H7 (cell line): ENCODE measurements at regions not wholly inside any gene's neighbourhood (a gene's known extent, or its start where the extent isn't known, plus 50 kb on each side); places are given as distances from the start of the nearest gene placed in this dataset.
A peak's percentile ranks its signal among the peaks of the same experiment; 100 is the strongest.

ENCODE experiments used
- DNase-seq: peaks from one replicate; pipeline ENCODE4 v3.0.0; 2012
- H3K27me3 ChIP-seq: 2 replicates; pipeline ENCODE4 v1.6.0; 2011; ENCODE audit warnings: mild to moderate bottlenecking, low read length; ENCODE audit not compliant: control insufficient read depth, insufficient read depth
- H3K36me3 ChIP-seq: replicated peaks from 2 replicates; pipeline ENCODE4 v1.5.1; 2011; ENCODE audit warnings: low read length; ENCODE audit not compliant: control insufficient read depth, insufficient read depth
- H3K4me3 ChIP-seq: 2 replicates; pipeline ENCODE4 v1.5.1; 2011; ENCODE audit warnings: low read depth, mild to moderate bottlenecking, control low read depth, low read length, moderate library complexity; ENCODE audit not compliant: insufficient read depth

DNA sequence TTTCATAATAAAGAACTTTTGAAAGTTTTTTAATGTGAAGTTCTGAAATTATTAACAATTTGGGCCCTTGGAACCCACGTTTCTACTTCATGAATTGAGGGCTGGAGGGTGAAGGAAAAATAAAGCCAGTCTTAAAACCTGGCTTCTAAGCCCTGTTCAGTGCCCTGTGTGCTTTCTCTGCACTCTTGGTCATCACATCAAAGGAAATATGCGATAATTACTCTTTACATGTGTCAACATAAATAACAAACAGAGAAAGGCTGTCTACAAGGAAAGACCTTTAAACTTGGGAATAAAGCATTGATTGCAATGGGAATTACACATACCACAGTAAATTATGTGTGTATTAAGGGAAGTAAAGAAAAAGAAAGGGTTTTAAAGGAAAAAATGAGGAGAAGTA is 150.7 kb upstream of the KLF7 start:
- Histone ChIP-seq H3K4me3 (no peak overlapping the region), H3K27me3 (no peaks in the 10 kb centered on the region), H3K36me3 (no peaks in the 10 kb centered on the region)
- no peak for DNase-seq

DNA sequence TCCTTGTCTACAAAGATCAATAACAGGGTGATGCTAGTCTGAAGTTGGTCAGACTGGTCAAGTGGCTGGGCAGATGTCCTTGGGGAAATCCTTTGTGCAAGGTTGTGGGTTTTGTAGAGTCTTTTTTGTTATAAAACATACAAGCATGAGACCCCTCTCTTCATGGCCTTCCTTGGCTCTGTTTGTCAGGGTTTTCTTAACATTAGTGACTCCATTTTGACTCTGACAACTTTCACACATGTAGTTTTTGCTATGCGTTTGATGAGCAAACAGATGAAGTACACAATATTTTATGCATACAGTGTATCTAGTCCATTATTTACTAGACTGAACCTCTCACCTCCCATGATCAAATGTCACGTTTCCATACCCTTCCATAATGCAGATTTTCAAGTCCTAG is 151.2 kb upstream of the KLF7 start:
- Histone ChIP-seq H3K4me3 (no peak overlapping the region), H3K27me3 (no peaks in the 10 kb centered on the region), H3K36me3 (no peaks in the 10 kb centered on the region)
- no peak for DNase-seq

DNA sequence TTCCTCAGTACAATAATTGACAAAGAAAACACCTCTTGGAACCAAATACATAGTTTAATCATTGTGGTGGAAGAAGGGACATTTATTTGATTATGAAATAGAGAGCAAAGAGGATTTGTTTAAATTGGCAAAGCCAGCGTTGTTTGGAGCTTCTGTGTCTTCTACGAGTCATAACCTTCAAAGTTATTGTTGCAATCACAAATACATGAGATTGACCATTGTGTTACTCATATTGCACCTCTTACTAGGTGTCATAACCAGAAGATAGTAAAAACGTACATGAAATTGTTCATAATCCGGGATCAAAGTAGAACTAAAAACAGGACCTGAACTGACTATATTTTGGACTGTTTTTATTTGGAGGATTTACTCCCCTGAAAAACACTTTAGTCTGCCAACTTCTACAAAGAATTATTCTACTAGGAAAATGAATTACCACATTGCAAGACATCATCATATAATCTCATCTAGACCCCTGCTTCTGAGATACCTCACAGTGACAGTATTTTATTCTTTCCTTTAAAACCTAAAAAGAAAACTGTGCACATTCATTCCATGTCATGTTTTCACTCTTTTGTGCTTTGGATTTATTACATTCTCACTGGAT is 151.7 kb upstream of the KLF7 start:
- Histone ChIP-seq H3K4me3 (no peak overlapping the region), H3K36me3 (no peaks in the 10 kb centered on the region), H3K27me3 (no peaks in the 10 kb centered on the region)
- DNase-seq = no peak

DNA sequence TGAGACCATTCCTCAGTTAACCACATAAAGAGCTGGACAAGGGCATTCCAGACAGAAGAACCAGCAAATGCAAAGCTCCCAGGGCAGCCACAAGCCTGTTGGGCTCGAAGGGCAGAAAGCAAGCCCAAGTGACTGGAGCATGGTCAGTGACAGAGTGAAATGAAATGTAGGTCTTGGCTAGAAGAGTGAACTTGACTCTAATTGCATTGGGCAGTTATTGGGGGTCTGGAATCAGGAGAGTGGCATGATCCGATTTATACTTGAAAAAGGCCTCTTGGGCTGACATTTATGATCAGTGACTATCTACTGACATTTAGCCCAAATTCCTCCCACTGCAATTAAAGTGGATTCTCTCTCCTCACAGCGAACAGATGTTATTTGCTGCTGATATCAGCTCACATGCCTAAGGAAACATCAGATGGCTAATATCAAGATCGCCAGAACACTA is 152.5 kb upstream of the KLF7 start:
- Histone ChIP-seq H3K36me3 (no peaks in the 10 kb centered on the region), H3K27me3 (no peaks in the 10 kb centered on the region), H3K4me3 (no peak overlapping the region)
- no peak for DNase-seq

DNA sequence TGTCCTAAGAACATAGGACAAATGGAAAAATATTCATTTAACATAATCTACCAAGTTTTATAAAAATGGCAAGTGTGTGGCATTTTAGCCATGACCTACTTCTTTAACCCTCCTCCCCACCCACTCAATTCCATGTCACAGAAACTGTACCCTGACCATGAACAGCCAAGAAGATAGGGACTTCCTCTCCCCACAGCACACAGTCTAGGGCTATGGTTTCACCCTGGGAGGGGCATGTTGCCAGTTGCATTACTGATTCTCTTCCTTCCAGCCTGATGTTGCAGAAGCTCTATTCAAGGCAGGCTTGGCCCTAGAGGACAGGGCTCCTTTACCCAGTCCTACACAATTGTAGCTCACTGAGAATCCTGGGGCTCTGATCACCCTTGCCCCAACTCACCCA is 153.6 kb upstream of the KLF7 start:
- no peak overlapping the region for H3K4me3 ChIP-seq
- H3K27me3 ChIP-seq = no peaks in the 10 kb centered on the region
- H3K36me3 ChIP-seq = no peaks in the 10 kb centered on the region
- DNase-seq = no peak

DNA sequence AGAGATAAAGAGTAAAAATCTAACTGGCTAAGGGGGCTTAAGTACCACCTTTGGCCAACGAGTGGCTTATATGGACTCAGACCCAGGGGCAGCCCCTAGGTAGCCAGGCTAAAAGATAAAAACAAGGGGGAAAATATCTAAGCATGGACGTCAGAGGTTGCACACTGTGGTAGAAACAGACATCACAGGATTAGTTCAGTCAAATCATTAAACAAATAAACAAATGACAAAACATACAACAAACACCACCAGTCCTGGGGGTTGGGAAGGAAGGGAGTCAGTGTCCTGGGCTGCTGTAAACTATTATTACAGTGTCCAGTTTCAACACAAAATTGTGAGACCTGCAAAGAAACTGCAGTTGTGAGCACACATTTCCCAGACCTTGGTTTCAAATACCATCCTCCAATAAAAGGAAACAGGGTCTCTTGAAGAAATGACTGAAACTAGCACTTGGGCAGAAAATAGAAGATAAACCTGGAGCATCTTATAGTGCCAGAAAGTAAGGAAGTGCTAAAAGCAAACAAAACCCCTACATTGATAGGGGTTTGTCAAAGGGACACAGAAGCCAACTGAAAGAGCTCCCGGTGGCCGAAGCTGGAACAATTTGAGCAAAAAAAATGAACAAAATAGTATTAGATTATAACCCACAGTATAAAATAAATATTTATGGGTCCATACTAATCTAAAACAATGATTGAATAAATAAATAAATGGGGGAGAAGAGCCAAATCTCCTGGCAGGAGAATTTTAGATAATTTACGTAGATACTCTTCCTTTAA is 154.8 kb upstream of the KLF7 start:
- H3K36me3 ChIP-seq = no peaks in the 10 kb centered on the region
- H3K4me3 ChIP-seq = no peak overlapping the region
- no peak for DNase-seq
- H3K27me3 ChIP-seq = no peaks in the 10 kb centered on the region

DNA sequence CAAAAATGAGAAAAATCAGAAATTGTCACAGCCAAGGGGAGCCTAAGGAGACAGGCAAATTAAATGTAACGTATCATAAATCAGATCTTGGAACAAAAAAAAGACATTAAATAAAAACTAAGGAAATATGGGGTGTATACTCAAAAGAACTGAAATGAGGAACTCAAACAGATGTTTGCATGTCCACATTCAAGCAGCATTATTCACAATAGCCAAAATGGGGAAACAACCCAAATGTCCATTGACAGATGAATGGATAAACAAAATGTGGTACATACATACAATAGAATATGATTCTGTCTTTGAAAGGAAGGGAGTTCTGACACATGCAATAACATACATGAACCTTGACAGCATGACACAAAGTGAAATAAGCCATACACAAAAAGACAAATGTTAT is 155.8 kb upstream of the KLF7 start:
- no peak for DNase-seq
- no peaks in the 10 kb centered on the region for H3K36me3 ChIP-seq
- H3K4me3 ChIP-seq = no peak overlapping the region
- H3K27me3 ChIP-seq = no peaks in the 10 kb centered on the region

DNA sequence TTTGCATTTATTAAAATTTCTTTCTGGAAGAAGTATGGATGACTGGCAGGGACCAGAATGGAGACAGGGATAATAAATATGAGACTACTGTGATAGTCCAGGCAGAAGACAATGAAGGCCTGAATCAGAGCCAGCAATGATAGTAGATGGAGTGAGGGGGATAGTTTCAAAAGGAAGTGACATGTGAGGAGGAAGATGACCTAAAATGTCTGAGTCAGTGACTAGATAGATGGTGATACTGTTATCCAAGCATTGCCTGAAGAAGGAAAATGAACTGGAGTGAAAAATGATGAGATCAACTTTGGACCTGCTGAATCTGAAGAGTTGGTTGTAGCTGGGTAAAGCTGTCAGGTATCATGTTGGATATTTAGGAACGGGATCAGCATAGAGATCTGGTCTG is 158.3 kb upstream of the KLF7 start:
- no peaks in the 10 kb centered on the region for H3K36me3 ChIP-seq
- H3K27me3 ChIP-seq = no peaks in the 10 kb centered on the region
- no peak for DNase-seq
- H3K4me3 ChIP-seq = no peak overlapping the region

DNA sequence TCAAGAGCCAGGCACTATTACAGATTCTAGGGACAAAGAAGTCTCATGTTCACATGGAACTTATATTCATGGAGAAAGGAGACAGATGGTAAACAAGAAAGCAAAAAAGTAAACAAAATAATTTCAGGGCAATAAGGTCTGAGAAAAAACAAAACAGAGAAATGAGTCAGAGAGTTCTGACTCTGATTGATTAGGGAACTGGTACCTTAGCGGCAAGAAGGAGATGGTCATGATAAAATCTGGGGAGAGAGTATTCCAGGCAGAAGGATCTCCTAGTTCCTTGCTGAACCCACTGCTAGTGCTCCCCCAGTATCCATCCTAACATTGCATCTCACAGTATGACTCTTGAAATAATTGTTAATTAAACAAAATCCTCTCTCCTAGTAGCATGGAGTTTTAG is 161.8 kb upstream of the KLF7 start:
- Histone ChIP-seq H3K36me3 (no peaks in the 10 kb centered on the region), H3K27me3 (no peaks in the 10 kb centered on the region), H3K4me3 (no peak overlapping the region)
- no peak for DNase-seq

DNA sequence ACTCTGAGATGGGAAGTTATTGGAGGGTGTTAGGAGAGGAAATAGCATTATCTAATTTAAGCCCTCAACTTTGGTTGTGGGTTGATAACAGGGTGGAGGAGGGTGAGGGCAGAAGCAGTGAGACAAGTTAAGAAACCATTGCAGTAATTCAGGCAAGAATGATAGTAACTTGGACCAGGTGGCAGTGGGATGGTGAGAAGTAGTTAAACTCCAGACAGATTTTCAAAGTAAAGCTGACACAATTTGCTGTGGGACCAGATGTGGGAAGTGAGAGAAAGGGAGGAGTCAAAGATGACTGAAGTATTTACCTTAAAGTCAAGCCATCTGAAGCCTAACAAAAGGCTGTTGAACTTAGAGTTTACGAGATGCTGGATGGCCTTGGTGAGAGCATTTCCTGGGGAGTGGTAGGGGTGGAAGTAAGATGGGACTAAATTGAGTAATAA is 163.2 kb upstream of the KLF7 start:
- Histone ChIP-seq H3K27me3 (no peaks in the 10 kb centered on the region), H3K36me3 (no peaks in the 10 kb centered on the region), H3K4me3 (no peak overlapping the region)
- no peak for DNase-seq

DNA sequence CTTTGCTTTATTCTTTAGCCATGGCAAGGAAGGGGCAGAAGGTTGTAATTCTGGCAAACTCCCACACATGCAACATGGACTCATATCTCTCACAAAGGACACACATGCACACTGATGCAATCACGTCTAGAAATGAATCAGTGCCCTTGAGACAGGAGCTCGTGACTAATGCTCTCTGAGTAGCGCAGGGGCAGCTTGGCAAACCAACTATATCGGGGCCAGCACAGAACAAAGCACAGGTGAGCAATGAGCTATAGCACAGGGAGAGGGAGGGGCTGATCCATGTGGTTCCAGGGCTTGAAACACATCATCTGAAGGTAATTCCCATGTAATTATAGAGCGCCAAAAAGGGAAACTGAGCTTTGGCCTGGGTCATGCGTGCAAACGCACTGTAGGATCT is 165.2 kb upstream of the KLF7 start:
- Histone ChIP-seq H3K4me3 (no peak overlapping the region), H3K36me3 (no peaks in the 10 kb centered on the region), H3K27me3 (no peaks in the 10 kb centered on the region)
- no peak for DNase-seq

DNA sequence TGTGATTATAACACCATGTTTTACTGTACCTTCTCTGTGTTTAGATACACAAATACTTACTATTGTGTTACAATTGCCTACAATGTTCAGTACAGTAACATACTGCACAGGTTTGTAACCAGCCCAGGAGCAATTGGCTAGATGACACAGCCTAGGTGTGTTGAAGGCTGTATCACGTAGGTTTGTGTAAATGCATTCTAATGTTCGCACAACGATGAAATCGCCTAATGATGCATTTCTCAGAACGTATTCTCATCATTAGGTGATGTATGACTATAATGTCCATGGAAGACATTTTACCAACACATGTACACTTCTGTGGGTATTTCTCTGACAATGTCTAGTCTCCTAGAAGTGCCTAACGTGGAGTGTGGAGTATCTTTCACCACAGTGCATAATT is 165.9 kb upstream of the KLF7 start:
- Histone ChIP-seq H3K36me3 (no peaks in the 10 kb centered on the region), H3K4me3 (no peak overlapping the region), H3K27me3 (no peaks in the 10 kb centered on the region)
- DNase-seq = no peak

DNA sequence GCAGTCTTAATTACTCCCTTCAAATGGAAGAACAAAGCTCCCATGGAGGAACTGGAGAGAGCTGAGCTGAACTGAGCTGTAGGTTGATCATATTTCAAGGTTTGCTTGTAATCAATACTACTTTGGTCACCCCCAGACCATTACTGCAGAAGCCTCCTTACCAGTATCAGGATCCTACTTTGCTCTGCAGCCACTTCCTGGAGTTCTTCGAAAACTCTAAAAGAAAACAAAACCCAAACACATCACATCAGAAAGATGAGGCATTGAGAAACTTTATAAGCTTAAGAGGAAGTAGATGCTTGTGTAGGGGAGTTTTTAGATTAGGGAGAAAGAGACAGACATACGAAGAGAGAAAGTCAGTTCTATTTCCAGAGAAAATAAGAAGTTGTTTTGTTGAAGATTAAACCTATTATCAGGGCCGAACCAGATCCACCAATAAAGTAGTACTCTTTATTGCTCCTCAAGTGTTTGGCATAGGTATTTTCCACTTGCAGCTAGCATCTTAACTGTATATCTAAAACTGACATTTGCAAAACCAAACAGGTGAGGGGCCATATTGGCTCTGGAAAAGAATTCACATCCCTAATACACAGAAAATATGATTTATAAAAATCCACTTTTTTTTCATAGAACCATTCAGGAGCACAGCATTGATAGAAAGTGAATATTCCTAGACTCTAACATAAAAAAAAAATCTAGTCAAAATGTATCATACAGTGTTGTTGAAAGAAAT is 166.9 kb upstream of the KLF7 start:
- H3K36me3 ChIP-seq = no peaks in the 10 kb centered on the region

DNA sequence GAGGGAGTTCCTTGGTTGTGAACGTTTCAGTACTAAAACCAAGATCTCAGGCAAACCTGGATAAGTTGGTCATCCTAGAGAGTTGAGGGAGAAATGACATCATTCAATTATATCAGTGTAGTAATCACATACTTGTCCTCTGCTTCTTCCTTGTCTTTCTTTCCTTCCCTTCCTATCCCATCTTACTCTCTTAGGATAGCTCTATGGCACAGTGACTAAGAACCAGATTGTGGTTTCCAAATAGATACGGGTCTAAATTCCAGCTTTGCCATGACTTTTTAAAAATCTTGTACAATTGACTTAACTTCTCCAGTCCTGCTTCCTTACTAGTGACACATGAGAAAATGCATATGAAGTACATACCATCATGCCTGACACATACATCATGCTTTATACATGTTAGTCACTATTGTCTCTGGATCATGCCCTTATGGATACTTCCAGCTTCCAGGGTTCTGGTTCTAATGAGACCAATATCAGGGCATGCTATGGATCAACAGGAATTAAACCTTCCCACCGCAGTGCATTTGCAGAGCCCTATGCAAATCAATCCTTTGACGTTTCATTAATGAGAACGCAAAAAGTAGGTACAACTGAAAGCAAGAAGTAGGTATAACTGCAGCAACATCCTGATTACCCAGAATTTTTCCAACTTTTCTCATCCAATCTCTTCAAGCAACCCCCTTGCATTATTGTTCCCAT is 168.0 kb upstream of the KLF7 start:
- no peak for DNase-seq

More for the DNA sequence above, 166.9 kb upstream of the KLF7 start:
- no peak for DNase-seq
- no peaks in the 10 kb centered on the region for H3K27me3 ChIP-seq
- no peak overlapping the region for H3K4me3 ChIP-seq

DNA sequence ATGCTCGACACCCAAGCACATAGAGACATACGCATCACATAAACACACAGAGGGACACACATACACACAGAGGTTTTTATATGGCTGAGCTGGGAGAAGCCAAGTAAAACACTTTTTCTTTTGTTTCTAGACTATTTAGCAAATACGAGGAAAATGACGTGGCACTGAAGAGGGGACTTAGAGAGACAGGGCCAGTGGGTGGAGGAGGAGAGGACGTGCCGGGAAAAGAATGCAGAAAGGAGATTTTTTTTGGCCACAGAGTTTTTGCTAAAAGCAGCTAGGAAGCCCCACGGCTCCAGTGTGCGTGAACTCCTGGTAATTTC is 168.5 kb upstream of the KLF7 start:
- no peak for DNase-seq
- H3K4me3 ChIP-seq = 0 out of 2 replicates have a peak overlapping the region, but pooled peaks have one; percentile 5

More for the DNA sequence above, 168.0 kb upstream of the KLF7 start:
- H3K4me3 ChIP-seq = no peak overlapping the region
- no peaks in the 10 kb centered on the region for H3K27me3 ChIP-seq
- H3K36me3 ChIP-seq = no peaks in the 10 kb centered on the region

More for the DNA sequence above, 168.5 kb upstream of the KLF7 start:
- H3K36me3 ChIP-seq = no peaks in the 10 kb centered on the region
- H3K27me3 ChIP-seq = no peaks in the 10 kb centered on the region
